Fibroblast of mammary gland (primary cell): ENCODE measurements at regions not wholly inside any gene's neighbourhood (a gene's known extent, or its start where the extent isn't known, plus 50 kb on each side); places are given as distances from the start of the nearest gene placed in this dataset.

Experiments used
- DNase-seq: peaks from one replicate; pipeline ENCODE4 v3.0.0-alpha.2; 2010; ENCODE audit warnings: low read depth
- H3K4me3 ChIP-seq: 2 replicates; pipeline ENCODE4 v1.5.1; 2011; ENCODE audit warnings: low read depth, mild to moderate bottlenecking, low read length, moderate library complexity; ENCODE audit not compliant: control insufficient read depth
- TF ChIP-seq, protein P1 (sequence below): conservative IDR thresholded peaks from 2 replicates; pipeline ENCODE4 v1.5.1; 2011; ENCODE audit warnings: low read depth, low read length, inconsistent platforms; ENCODE audit not compliant: control insufficient read depth, insufficient read depth

DNA sequence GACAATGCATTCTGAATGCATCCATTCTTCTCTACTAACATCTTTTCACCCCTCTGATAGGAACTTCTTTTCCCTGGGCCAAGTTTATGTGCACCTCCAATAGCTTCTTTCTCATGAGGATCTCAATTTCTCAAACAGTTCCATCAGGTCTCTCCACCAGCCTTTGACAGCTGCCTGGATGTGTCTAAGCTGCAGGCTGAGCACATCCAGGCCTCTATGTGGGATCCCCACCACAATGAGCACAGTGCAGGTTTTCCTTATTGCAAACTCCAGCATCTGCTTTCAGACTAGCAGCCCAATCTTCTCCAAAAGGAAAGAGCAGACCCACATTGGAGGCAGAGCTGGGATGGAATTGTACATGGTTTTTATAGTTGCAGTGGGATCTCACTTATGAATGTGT is 145.3 kb upstream of the TBX20 start:
- no peak overlapping the region for H3K4me3 ChIP-seq

DNA sequence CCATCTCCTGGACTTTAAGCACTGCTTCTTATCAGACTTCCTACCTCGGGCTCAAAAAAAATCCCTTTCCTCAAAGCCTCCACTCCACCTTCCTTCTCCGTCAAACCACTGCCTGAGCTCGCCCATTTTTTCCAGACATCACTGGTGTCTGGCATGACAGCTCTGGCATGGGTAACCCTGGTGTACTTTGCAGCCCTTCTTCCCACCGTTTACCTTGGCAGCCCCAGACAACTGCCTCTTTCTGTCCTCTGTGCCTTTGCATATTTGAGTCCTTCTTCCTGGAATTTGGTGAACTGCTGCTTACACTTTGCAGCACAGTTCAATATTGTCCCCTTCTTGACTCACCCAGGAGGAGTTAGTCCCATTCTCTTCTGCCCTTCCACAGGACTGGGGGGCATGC is 144.6 kb upstream of the TBX20 start:
- TF ChIP-seq, protein P1, sequence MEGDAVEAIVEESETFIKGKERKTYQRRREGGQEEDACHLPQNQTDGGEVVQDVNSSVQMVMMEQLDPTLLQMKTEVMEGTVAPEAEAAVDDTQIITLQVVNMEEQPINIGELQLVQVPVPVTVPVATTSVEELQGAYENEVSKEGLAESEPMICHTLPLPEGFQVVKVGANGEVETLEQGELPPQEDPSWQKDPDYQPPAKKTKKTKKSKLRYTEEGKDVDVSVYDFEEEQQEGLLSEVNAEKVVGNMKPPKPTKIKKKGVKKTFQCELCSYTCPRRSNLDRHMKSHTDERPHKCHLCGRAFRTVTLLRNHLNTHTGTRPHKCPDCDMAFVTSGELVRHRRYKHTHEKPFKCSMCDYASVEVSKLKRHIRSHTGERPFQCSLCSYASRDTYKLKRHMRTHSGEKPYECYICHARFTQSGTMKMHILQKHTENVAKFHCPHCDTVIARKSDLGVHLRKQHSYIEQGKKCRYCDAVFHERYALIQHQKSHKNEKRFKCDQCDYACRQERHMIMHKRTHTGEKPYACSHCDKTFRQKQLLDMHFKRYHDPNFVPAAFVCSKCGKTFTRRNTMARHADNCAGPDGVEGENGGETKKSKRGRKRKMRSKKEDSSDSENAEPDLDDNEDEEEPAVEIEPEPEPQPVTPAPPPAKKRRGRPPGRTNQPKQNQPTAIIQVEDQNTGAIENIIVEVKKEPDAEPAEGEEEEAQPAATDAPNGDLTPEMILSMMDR: no peak
- no peak for DNase-seq
- H3K4me3 ChIP-seq: no peak overlapping the region

More for the DNA sequence above, 145.3 kb upstream of the TBX20 start:
- TF ChIP-seq, protein P1: no peak
- DNase-seq: no peak

DNA sequence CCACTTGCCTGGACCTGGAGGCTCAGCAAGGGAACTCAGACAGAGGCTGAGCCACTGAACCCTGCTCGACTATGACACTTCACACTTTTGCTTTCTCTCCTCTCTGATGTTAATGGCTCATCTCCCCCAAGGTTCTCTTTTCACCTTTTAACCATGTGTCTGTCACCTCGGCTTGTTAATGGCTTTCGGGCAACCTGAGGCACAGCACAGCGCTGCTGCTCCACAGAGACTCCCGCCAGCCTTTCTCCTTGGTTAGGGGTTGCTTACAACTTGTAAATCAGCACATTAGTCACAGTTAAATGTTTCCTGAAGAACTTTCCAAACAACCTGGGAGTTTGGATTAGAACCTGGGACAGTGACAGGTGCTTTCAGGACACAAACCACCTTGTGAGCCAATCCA is 136.2 kb upstream of the TBX20 start:
- TF ChIP-seq, protein P1: no peak
- DNase-seq: no peak
- H3K4me3 ChIP-seq: no peak overlapping the region

DNA sequence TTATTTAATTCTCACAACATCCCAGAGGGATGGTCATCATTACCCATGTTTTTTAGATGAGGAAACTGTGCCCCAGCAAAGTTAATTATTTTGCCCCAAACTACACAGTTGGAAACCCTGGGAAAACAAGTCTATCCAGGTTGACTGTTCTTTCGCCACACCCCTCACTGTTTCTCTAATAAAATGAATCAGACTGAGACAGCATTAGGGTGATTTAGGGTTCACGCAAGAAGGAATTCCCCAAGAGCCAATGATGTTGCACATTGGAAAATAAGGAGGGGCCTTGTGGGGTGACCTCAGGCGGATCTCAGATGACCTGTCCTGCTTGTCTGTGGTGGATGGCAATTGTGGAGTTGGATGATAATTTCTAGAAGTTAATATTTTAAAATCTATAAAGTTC is 135.7 kb upstream of the TBX20 start:
- H3K4me3 ChIP-seq: no peak overlapping the region
- DNase-seq: no peak
- TF ChIP-seq, protein P1: no peak

DNA sequence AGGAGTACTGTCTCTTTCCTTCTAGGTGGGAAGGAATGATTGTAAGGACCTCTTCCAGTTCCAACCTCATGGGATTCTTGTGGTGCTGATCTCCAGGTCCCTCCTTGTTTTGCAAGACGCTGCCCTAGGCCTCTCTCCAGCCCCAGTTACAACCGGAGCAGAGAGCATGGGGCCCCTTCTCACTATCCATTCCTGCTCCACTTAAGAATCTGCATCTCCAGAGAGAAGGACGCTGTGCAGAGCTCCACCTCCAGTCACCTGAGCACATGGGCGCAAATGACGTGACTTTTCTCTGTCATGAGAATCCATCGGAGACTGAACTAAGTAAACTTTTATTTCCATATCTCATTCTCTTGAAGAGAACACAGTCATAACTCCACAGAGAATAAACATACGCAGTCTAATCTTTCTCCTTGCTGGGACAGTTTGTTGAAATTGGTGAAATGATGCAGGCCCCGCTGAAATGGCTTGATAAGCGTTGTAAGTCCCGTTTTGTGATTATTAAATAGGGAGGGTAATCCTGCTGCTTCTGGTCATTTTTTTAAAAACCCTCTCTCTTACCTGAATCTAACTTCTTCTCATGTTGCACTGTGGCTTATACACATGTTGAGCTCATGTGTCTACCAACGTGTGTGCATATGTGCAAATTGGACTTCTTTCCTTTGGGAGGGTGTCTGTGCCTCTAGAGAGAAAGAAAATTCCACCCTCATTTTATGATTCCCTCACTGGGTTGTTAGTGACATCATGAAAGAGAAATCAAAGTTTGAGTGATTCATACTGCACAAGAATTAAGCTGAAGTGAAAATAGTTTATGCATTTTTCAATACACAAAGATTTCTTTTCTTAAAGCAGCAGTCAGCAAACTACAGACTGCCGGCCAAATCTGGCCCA is 133.2 kb upstream of the TBX20 start:
- no peak for DNase-seq
- TF ChIP-seq, protein P1: no peak

DNA sequence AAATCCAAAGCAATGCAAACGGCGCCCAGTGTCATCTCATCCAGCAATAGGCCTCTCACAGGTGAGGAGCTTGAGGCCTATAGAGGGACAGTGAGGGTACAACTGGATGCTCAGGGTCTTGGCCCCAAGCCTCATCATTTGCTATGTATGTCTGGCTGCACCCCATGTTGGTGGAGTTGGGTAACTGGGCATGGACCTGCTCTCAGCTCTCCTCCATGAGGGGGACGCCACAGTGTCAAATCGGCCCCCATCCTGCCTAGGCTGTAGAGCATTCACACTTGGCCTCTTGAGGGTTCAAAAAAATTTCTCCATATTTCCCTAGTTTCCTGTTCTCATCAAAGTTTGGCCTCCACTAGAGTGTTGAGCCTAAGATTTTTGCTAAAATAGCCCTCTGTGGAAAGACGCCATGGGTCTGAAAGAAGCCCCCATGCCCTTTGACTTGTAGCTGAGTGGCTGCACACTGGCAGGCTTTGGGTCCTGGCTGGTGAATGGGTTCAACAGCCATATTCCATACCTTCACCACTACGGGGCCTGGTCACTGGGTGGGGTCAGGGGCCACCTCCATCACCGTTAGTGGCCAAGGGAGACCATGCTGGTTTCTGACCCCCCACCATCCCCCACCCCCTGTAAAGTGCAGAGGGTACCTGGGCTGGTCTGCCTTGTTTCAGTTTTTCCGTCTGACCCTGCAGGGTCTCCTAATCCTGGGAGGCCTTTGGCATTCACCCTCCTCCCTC is 132.3 kb upstream of the TBX20 start:
- no peak overlapping the region for H3K4me3 ChIP-seq
- DNase-seq: no peak
- TF ChIP-seq, protein P1: no peak

More for the DNA sequence above, 133.2 kb upstream of the TBX20 start:
- no peak overlapping the region for H3K4me3 ChIP-seq
